Renal cortical epithelial cell (primary cell): ENCODE measurements at regions not wholly inside any gene's neighbourhood (a gene's known extent, or its start where the extent isn't known, plus 50 kb on each side); places are given as distances from the start of the nearest gene placed in this dataset.
A peak's percentile ranks its signal among the peaks of the same experiment; 100 is the strongest.

ENCODE experiments used
- DNase-seq: peaks from one replicate; pipeline ENCODE4 v3.0.0-alpha.2; 2011; ENCODE audit warnings: low read depth

GRCh38 chr13:38606699-38607535 is 80.0 kb upstream of the FREM2 start:
- DNase-seq: no peak

- DNase-seq: no peak
Measured at GRCh38 chr13:38617936-38618335, 68.9 kb upstream of the FREM2 start.

GRCh38 chr13:38618336-38618735 is 68.5 kb upstream of the FREM2 start:
- DNase-seq: no peak

- no peak for DNase-seq
Measured at GRCh38 chr13:38618881-38619280, 68.0 kb upstream of the FREM2 start.

- DNase-seq: no peak
Measured at GRCh38 chr13:38620876-38621275, 66.0 kb upstream of the FREM2 start.

- DNase-seq: no peak
Measured at GRCh38 chr13:38624822-38625221, 62.1 kb upstream of the FREM2 start.

- DNase-seq: no peak
Measured at GRCh38 chr13:38628554-38628953, 58.3 kb upstream of the FREM2 start.

- no peak for DNase-seq
Measured at GRCh38 chr13:38630780-38631179, 56.1 kb upstream of the FREM2 start.

GRCh38 chr13:38635030-38635429 is 51.8 kb upstream of the FREM2 start:
- no peak for DNase-seq

- no peak for DNase-seq
Measured at GRCh38 chr13:38636073-38636472, 50.8 kb upstream of the FREM2 start.

GRCh38 chr13:38636761-38637160 is 50.1 kb upstream of the FREM2 start:
- DNase-seq: peak; percentile 29
